HG03066 (cell line): ENCODE measurements at regions not wholly inside any gene's neighbourhood (a gene's known extent, or its start where the extent isn't known, plus 50 kb on each side); places are given as distances from the start of the nearest gene placed in this dataset.

Source experiments
- ATAC-seq: cut with Tn5 transposase; IDR thresholded peaks from one replicate; pipeline ENCODE4 v1.9.1; 2021; ENCODE audit warnings: low read depth; ENCODE audit not compliant: unreplicated experiment

- no peak for ATAC-seq
These were observed 64.3 kb upstream of the VANGL1 start for GRCh38 chr1:115577513-115577912.

GRCh38 chr1:115575661-115576060 is 66.1 kb upstream of the VANGL1 start:
- ATAC-seq = no peak

GRCh38 chr1:115572710-115573109 is 69.1 kb upstream of the VANGL1 start:
- ATAC-seq = no peak

GRCh38 chr1:115567431-115567830 is 74.3 kb upstream of the VANGL1 start:
- no peak for ATAC-seq

- ATAC-seq = no peak
These were observed 76.0 kb upstream of the VANGL1 start for GRCh38 chr1:115565791-115566190.

GRCh38 chr1:115565353-115565752 is 76.4 kb upstream of the VANGL1 start:
- no peak for ATAC-seq

GRCh38 chr1:115564201-115564600 is 77.6 kb upstream of the VANGL1 start:
- ATAC-seq = no peak

GRCh38 chr1:115560027-115560426 is 81.7 kb upstream of the VANGL1 start:
- no peak for ATAC-seq

GRCh38 chr1:115558275-115558674 is 83.5 kb upstream of the VANGL1 start:
- no peak for ATAC-seq

GRCh38 chr1:115557715-115558114 is 84.1 kb upstream of the VANGL1 start:
- ATAC-seq = no peak

- ATAC-seq = no peak
These were observed 85.5 kb upstream of the VANGL1 start for GRCh38 chr1:115556236-115556635.

GRCh38 chr1:115555446-115555845 is 86.3 kb upstream of the VANGL1 start:
- ATAC-seq = no peak

- ATAC-seq = no peak
These were observed 94.1 kb upstream of the VANGL1 start for GRCh38 chr1:115547696-115548095.

GRCh38 chr1:115546846-115547245 is 94.9 kb upstream of the VANGL1 start:
- ATAC-seq = no peak

- no peak for ATAC-seq
These were observed 95.7 kb upstream of the VANGL1 start for GRCh38 chr1:115545791-115546733.

- ATAC-seq = no peak
These were observed 96.6 kb upstream of the VANGL1 start for GRCh38 chr1:115545096-115545720.

GRCh38 chr1:115544131-115544530 is 97.6 kb upstream of the VANGL1 start:
- ATAC-seq = no peak

GRCh38 chr1:115543247-115543646 is 98.5 kb upstream of the VANGL1 start:
- ATAC-seq = no peak

- no peak for ATAC-seq
These were observed 102.0 kb upstream of the VANGL1 start for GRCh38 chr1:115539736-115540135.

GRCh38 chr1:115539061-115539460 is 102.7 kb upstream of the VANGL1 start:
- ATAC-seq = no peak

- no peak for ATAC-seq
These were observed 103.2 kb upstream of the VANGL1 start for GRCh38 chr1:115538579-115538978.

- ATAC-seq = no peak
These were observed 104.4 kb upstream of the VANGL1 start for GRCh38 chr1:115537415-115537814.
